SK-N-SH (cell line): ENCODE measurements at regions not wholly inside any gene's neighbourhood (a gene's known extent, or its start where the extent isn't known, plus 50 kb on each side); places are given as distances from the start of the nearest gene placed in this dataset.

Experiments used
- CTCF ChIA-PET: fragments of 300-600, 350-600 bp; formaldehyde crosslinking; extraction: SDS; loops from one replicate; lab custom pipeline; 2021; lab: Yijun Ruan, JAX
- POLR2A ChIA-PET: fragments of 350-600 bp; sonication (Branson Sonifier 250); formaldehyde crosslinking; extraction: SDS; loops from one replicate; lab custom pipeline; 2020; ENCODE audit warnings: antibody characterized with exemption, inconsistent platforms; lab: Yijun Ruan, JAX
- DNase-seq: peaks from one replicate; pipeline ENCODE4 v3.0.0; 2012
- H2AFZ ChIP-seq: fragments of 200-600 bp; sonication (generic); 2 replicates; pipeline ENCODE4 v1.8.1; 2016; ENCODE audit warnings: antibody characterized with exemption, mild to moderate bottlenecking, low read depth
- H3F3A ChIP-seq: fragments of 200-600 bp; sonication (generic); replicated peaks from 2 replicates; pipeline ENCODE3; 2016; ENCODE audit warnings: antibody characterized with exemption, mild to moderate bottlenecking; ENCODE audit not compliant: insufficient read depth
- H3K27ac ChIP-seq, 2 experiments: fragments of 200-500 bp in 1 of 2; fragments of 200-600 bp in 1 of 2; sonication (Bioruptor generic) in 1 of 2; sonication (generic), shearing (Covaris generic) in 1 of 2; 2 replicates each; pipeline versions ENCODE4 v1.5.1 to v1.6.1; 2014 to 2016; ENCODE audit warnings: low read depth in 2 of 2, inconsistent platforms in 1 of 2, low read length in 1 of 2, mild to moderate bottlenecking in 1 of 2, mixed read lengths in 1 of 2
- H3K27me3 ChIP-seq: fragments of 200-600 bp; sonication (generic), shearing (Covaris generic); 2 replicates; pipeline ENCODE4 v1.6.1; 2016; ENCODE audit warnings: mixed run types; ENCODE audit not compliant: insufficient read depth
- H3K36me3 ChIP-seq, 2 experiments: fragments of 200-500 bp in 1 of 2; fragments of 200-600 bp in 1 of 2; sonication (Bioruptor generic) in 1 of 2; sonication (generic) in 1 of 2; replicated peaks in 1 of 2; 2 replicates each; pipeline versions ENCODE3 to v1.5.1; 2014 to 2016; ENCODE audit warnings: low read length in 1 of 2, mild to moderate bottlenecking in 1 of 2; ENCODE audit not compliant: insufficient read depth in 2 of 2, control insufficient read depth in 1 of 2
- H3K4me1 ChIP-seq, 2 experiments: fragments of 200-500 bp in 1 of 2; fragments of 200-600 bp in 1 of 2; sonication (Bioruptor generic) in 1 of 2; sonication (generic), shearing (Covaris generic) in 1 of 2; 2 replicates each; pipeline versions ENCODE4 v1.5.1 to v1.6.1; 2014 to 2016; ENCODE audit warnings: low read depth in 1 of 2, low read length in 1 of 2, mixed run types in 1 of 2; ENCODE audit not compliant: insufficient read depth in 2 of 2, control insufficient read depth in 1 of 2
- H3K4me2 ChIP-seq: fragments of 200-600 bp; sonication (generic), shearing (Covaris generic); 2 replicates; pipeline ENCODE4 v1.6.1; 2017; ENCODE audit warnings: mixed run types
- H3K4me3 ChIP-seq, 2 experiments: fragments of 200-500 bp in 1 of 2; fragments of 200-600 bp in 1 of 2; sonication (Bioruptor generic) in 1 of 2; sonication (generic), shearing (Covaris generic) in 1 of 2; 2 replicates each; pipeline versions ENCODE4 v1.5.1 to v1.8.1; 2014 to 2016; ENCODE audit warnings: low read depth in 2 of 2, inconsistent platforms in 1 of 2, low read length in 1 of 2, mild to moderate bottlenecking in 1 of 2, mixed read lengths in 1 of 2, moderate library complexity in 1 of 2
- H3K79me2 ChIP-seq: fragments of 200-600 bp; sonication (generic); 2 replicates; pipeline ENCODE4 v1.8.1; 2017; ENCODE audit warnings: mild to moderate bottlenecking; ENCODE audit not compliant: insufficient read depth
- H3K9ac ChIP-seq: fragments of 200-600 bp; sonication (generic); 2 replicates; pipeline ENCODE4 v1.6.1; 2017; ENCODE audit warnings: mixed run types
- H3K9me2 ChIP-seq: fragments of 200-600 bp; sonication (generic); 2 replicates; pipeline ENCODE4 v1.6.1; 2017; ENCODE audit warnings: mixed run types
- H3K9me3 ChIP-seq: fragments of 200-600 bp; sonication (generic); 2 replicates; pipeline ENCODE4 v1.6.1; 2017; ENCODE audit warnings: mixed run types, mild to moderate bottlenecking, moderate library complexity
- H4K20me1 ChIP-seq: fragments of 200-600 bp; sonication (generic); 2 replicates; pipeline ENCODE4 v1.6.1; 2017; ENCODE audit warnings: mild to moderate bottlenecking, mixed run types; ENCODE audit not compliant: insufficient read depth
- EZH2phosphoT487 ChIP-seq: fragments of 200-600 bp; sonication (generic); IDR thresholded peaks from 2 replicates; pipeline ENCODE4 v1.6.1; 2017; ENCODE audit warnings: low read depth, mixed run types, mild to moderate bottlenecking, antibody characterized with exemption, moderate library complexity, borderline replicate concordance
- FOSL2 ChIP-seq: IDR thresholded peaks from 2 replicates; pipeline ENCODE4 v1.4.0; 2012; ENCODE audit warnings: low read depth, mild to moderate bottlenecking, moderate library complexity, borderline replicate concordance
- FOXM1 ChIP-seq: IDR thresholded peaks from 2 replicates; pipeline ENCODE4 v1.4.0; 2012; ENCODE audit warnings: low read depth, mild to moderate bottlenecking
- JUND ChIP-seq: IDR thresholded peaks from 2 replicates; pipeline ENCODE4 v1.4.0; 2012
- MAX ChIP-seq: IDR thresholded peaks from 2 replicates; pipeline ENCODE4 v1.4.0; 2012; ENCODE audit warnings: low read depth
- MEF2A ChIP-seq: IDR thresholded peaks from 2 replicates; pipeline ENCODE4 v1.4.0; 2012; ENCODE audit warnings: low read depth, borderline replicate concordance
- MXI1 ChIP-seq: IDR thresholded peaks from 2 replicates; pipeline ENCODE4 v1.6.1; 2012; ENCODE audit warnings: mild to moderate bottlenecking, low read depth, low read length, improper control_type of control experiment
- NRF1 ChIP-seq: IDR thresholded peaks from 2 replicates; pipeline ENCODE4 v1.6.1; 2012; ENCODE audit warnings: low read depth, mild to moderate bottlenecking, low read length
- REST ChIP-seq: IDR thresholded peaks from 2 replicates; pipeline ENCODE4 v1.6.1; 2012; ENCODE audit warnings: mild to moderate bottlenecking, low read depth, low read length, moderate library complexity
- SIN3A ChIP-seq: IDR thresholded peaks from 2 replicates; pipeline ENCODE4 v1.6.1; 2012; ENCODE audit warnings: low read depth, mild to moderate bottlenecking, low read length, moderate library complexity, borderline replicate concordance
- TCF12 ChIP-seq: IDR thresholded peaks from 2 replicates; pipeline ENCODE4 v1.4.0; 2012
- TEAD4 ChIP-seq: IDR thresholded peaks from 2 replicates; pipeline ENCODE4 v1.4.0; 2012; ENCODE audit warnings: mild to moderate bottlenecking, borderline replicate concordance; ENCODE audit not compliant: insufficient read depth
- YY1 ChIP-seq: IDR thresholded peaks from 2 replicates; pipeline ENCODE4 v1.4.0; 2012; ENCODE audit warnings: low read depth, mild to moderate bottlenecking
- ZBTB33 ChIP-seq: IDR thresholded peaks from 2 replicates; pipeline ENCODE4 v1.4.0; 2012; ENCODE audit warnings: low read depth, borderline replicate concordance
- WGBS: methylation state at CpG from one replicate; pipeline ENCODE4 v1.1.6; 2017; ENCODE audit warnings: low lambda C conversion rate; 5-methylcytosine and 5-hydroxymethylcytosine counted together

DNA sequence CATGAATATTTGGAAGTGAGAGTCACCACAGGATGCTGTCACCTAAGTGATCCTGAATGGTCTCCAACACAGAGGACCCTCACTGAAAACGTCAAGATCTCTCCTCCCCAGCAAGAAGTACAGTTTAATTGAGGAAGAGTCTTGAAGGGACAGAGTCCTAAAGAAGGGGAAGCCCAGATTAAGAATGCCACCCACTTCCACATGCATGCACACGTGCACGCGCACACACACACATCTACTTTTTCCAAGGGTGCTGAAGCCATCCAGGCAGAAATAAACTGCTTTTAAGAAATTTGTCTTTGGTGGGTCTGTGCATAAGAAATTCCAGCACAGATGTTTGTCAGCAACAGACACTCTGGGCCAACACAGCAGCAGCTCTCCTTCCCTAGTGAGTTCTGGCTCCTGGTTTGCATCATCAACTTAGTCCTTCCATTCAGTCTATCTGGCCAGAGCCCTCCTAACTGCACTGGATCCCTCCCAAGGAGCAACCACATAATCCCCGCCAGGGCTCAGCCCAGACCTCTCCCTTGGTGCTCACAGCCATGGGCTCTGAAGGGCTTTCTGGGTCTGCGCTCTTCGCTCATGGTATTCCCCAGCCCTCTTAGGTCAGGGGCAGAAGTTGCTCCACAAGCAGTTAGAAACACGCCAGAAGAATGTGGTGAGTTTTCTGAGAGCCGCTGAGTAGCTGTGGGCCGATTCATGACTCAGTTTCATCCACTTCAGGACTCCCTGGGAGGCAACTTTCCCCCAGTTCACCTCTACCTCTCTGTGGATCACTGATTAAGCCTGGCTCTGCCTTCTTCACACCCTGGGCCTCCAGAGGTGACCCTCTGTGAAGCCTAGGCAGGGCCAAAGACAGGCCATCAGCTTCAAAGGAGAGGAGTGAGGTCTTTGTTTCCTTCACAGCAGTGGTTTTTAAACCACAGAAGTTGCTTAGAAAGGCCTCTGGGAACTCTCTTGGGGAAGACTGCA, 132.6 kb upstream of the LIPC start:
- ChIA-PET CTCF (no interaction called here), POLR2A (no interaction called here)
- no peak for DNase-seq
- H3F3A ChIP-seq = no peaks in the 10 kb centered on the region
- no peak overlapping the region for H3K27ac ChIP-seq
- no peak overlapping the region for H2AFZ ChIP-seq
- TF ChIP-seq SIN3A = no peak
- TF ChIP-seq TEAD4 = no peak
- no peak for TF ChIP-seq FOSL2
- TF ChIP-seq YY1 = no peak
- no peak for TF ChIP-seq FOXM1
- no peak for TF ChIP-seq MEF2A
- no peak for TF ChIP-seq MXI1
- TF ChIP-seq ZBTB33 = no peak
- TF ChIP-seq EZH2phosphoT487 = no peak
- TF ChIP-seq JUND = no peak
- H3K79me2 ChIP-seq = no peaks in the 10 kb centered on the region
- H3K4me2 ChIP-seq = no peak overlapping the region
- H4K20me1 ChIP-seq = no peaks in the 10 kb centered on the region
- H3K4me1 ChIP-seq = no peaks in the 10 kb centered on the region
- H3K4me3 ChIP-seq = no peak overlapping the region
- no peaks in the 10 kb centered on the region for H3K27me3 ChIP-seq
- H3K36me3 ChIP-seq = no peaks in the 10 kb centered on the region
- H3K9me2 ChIP-seq = no peaks in the 10 kb centered on the region
- 76% methylated on average over 10 of the region's 10 CpGs for WGBS
- no peak overlapping the region for H3K9ac ChIP-seq
- H3K9me3 ChIP-seq = 0 out of 2 replicates have a peak, but pooled peaks cover 6% of the 10 kb centered on the region

GRCh38 chr15:58302832-58303231, 129.0 kb upstream of the LIPC start:
- H3F3A ChIP-seq = no peaks in the 10 kb centered on the region
- no peaks in the 10 kb centered on the region for H3K79me2 ChIP-seq
- no peak overlapping the region for H3K27ac ChIP-seq
- DNase-seq = no peak
- no peaks in the 10 kb centered on the region for H3K36me3 ChIP-seq
- H3K4me3 ChIP-seq = no peak overlapping the region
- no peaks in the 10 kb centered on the region for H3K27me3 ChIP-seq
- no peaks in the 10 kb centered on the region for H4K20me1 ChIP-seq
- WGBS = 8% methylated on average over 1 of the region's 1 CpG
- no peaks in the 10 kb centered on the region for H3K9me2 ChIP-seq
- POLR2A ChIA-PET = no interaction called here
- peaks cover 0 to 9% of the 10 kb centered on the region in 2 experiments; a peak in 3 of 4 replicates for H3K4me1 ChIP-seq
- TF ChIP-seq EZH2phosphoT487 = no peak
- no peak for TF ChIP-seq NRF1
- TF ChIP-seq MAX = no peak
- no peak for TF ChIP-seq MEF2A
- TF ChIP-seq REST = no peak
- TF ChIP-seq MXI1 = no peak
- TF ChIP-seq TCF12 = no peak
- CTCF ChIA-PET = interaction anchor here (0.7 to 1.6 kb wide), 2 partner anchors 9 to 16 kb away, joined by 3 to 4 read pairs; no protein-coding TSS in a partner anchor
- H3K9ac ChIP-seq = no peak overlapping the region
- H3K4me2 ChIP-seq = no peak overlapping the region
- no peaks in the 10 kb centered on the region for H3K9me3 ChIP-seq
- H2AFZ ChIP-seq = no peak overlapping the region
